HCT116 (cell line): ENCODE measurements at regions not wholly inside any gene's neighbourhood (a gene's known extent, or its start where the extent isn't known, plus 50 kb on each side); places are given as distances from the start of the nearest gene placed in this dataset.
A peak's percentile ranks its signal among the peaks of the same experiment; 100 is the strongest.
"Not testable (repeated sequence)": the region's sequence is repeated elsewhere in the genome, so short reads cannot be mapped to it uniquely, and the experiment has no call there.

ENCODE experiments used
- ATAC-seq: fragments of 200-7000 bp; cut with Tn5 transposase; 2 replicates; pipeline ENCODE4 v1.9.1; 2020; ENCODE audit warnings: mild to moderate bottlenecking, moderate library complexity
- BruUV-seq: library from RNA; stranded (reverse); fragments of 400-500 nt; replicated peaks from 2 replicates; lab custom pipeline; 2021; lab: Mats Ljungman, UMichigan
- CTCF ChIA-PET: fragments of 300-600 bp; sonication (Branson Sonifier 250); formaldehyde crosslinking; loops from one replicate; lab custom pipeline; 2021; ENCODE audit warnings: antibody characterized with exemption; lab: Charles Lee
- POLR2A ChIA-PET: fragments of 300-600, 350-600 bp; sonication (Branson Sonifier 250); formaldehyde crosslinking; loops from one replicate; lab custom pipeline; 2021; ENCODE audit warnings: antibody characterized with exemption; lab: Charles Lee
- RAD21 ChIA-PET, 2 experiments: fragments of 300-600 bp; sonication (Branson Sonifier 250); formaldehyde crosslinking; loops; one replicate each; lab custom pipeline; 2023; ENCODE audit warnings: low total read pairs in 2 of 2; ENCODE audit not compliant: uncharacterized antibody in 2 of 2, unreplicated experiment in 2 of 2, low non-redundant PET in 1 of 2; lab: Charles Lee
- DNase-seq: peaks from one replicate; pipeline ENCODE4 v3.0.0-alpha.2; 2010; ENCODE audit warnings: low read depth, low spot score
- H2AFZ ChIP-seq: fragments of 200-600 bp; shearing (Covaris generic), sonication (generic); 2 replicates; pipeline ENCODE4 v1.6.1; 2017; ENCODE audit warnings: low read depth, mixed run types, mixed read lengths, antibody characterized with exemption, low read length; ENCODE audit not compliant: poor library complexity, severe bottlenecking
- H3K27ac ChIP-seq: 2 replicates; pipeline ENCODE4 v1.5.1; 2012; ENCODE audit warnings: low read depth, low read length
- H3K27me3 ChIP-seq: fragments of 200-600 bp; sonication (generic); 2 replicates; pipeline ENCODE4 v1.6.1; 2016; ENCODE audit warnings: mixed run types, low read length, mixed read lengths; ENCODE audit not compliant: insufficient read depth
- H3K36me3 ChIP-seq, 2 experiments: fragments of 200-500 bp in 1 of 2; fragments of 200-600 bp in 1 of 2; sonication (Bioruptor generic) in 1 of 2; sonication (generic) in 1 of 2; 2 replicates each; pipeline versions ENCODE4 v1.5.1 to v1.6.1; 2014 to 2016; ENCODE audit warnings: low read length in 2 of 2, inconsistent platforms in 1 of 2, mixed read lengths in 1 of 2, mixed run types in 1 of 2; ENCODE audit not compliant: insufficient read depth in 2 of 2, control insufficient read depth in 1 of 2
- H3K4me1 ChIP-seq, 2 experiments: fragments of 200-600 bp in 1 of 2; sonication (generic) in 1 of 2; 2 replicates each; pipeline versions ENCODE4 v1.5.1 to v1.6.1; 2012 to 2017; ENCODE audit warnings: low read length in 2 of 2, inconsistent platforms in 1 of 2, mild to moderate bottlenecking in 1 of 2, mixed read lengths in 1 of 2, mixed run types in 1 of 2, moderate library complexity in 1 of 2; ENCODE audit not compliant: insufficient read depth in 2 of 2, control insufficient read depth in 1 of 2
- H3K4me2 ChIP-seq: fragments of 200-600 bp; sonication (generic); 2 replicates; pipeline ENCODE4 v1.6.1; 2017; ENCODE audit warnings: mixed run types, low read length, mixed read lengths
- H3K4me3 ChIP-seq, 2 experiments: fragments of 200-600 bp in 1 of 2; sonication (generic) in 1 of 2; replicated peaks in 1 of 2; 2 replicates each; pipeline ENCODE4 v1.5.1; 2011 to 2016; ENCODE audit warnings: low read length in 2 of 2, control low read depth in 1 of 2, low read depth in 1 of 2, mild to moderate bottlenecking in 1 of 2, mixed read lengths in 1 of 2, mixed run types in 1 of 2
- H3K79me2 ChIP-seq: fragments of 200-600 bp; sonication (generic); 2 replicates; pipeline ENCODE4 v1.6.1; 2017; ENCODE audit warnings: mild to moderate bottlenecking, mixed run types, low read length, moderate library complexity, mixed read lengths; ENCODE audit not compliant: insufficient read depth
- H3K9ac ChIP-seq: fragments of 200-600 bp; sonication (generic); 2 replicates; pipeline ENCODE4 v1.6.1; 2016; ENCODE audit warnings: low read length, mixed read lengths
- H3K9me2 ChIP-seq: fragments of 200-600 bp; sonication (generic), shearing (Covaris generic); 2 replicates; pipeline ENCODE4 v1.6.1; 2017; ENCODE audit warnings: mixed run types, mild to moderate bottlenecking, moderate library complexity; ENCODE audit not compliant: insufficient read depth
- H3K9me3 ChIP-seq, 2 experiments: fragments of 200-500 bp in 1 of 2; fragments of 200-600 bp in 1 of 2; sonication (Bioruptor generic) in 1 of 2; sonication (generic) in 1 of 2; 2 replicates each; pipeline ENCODE4 v1.6.1; 2014 to 2017; ENCODE audit warnings: low read length in 2 of 2, mixed read lengths in 2 of 2, inconsistent platforms in 1 of 2, low read depth in 1 of 2, mild to moderate bottlenecking in 1 of 2, mixed run types in 1 of 2, moderate library complexity in 1 of 2; ENCODE audit not compliant: control insufficient read depth in 1 of 2, insufficient read depth in 1 of 2
- H4K20me1 ChIP-seq: fragments of 200-600 bp; sonication (generic), shearing (Covaris generic); 2 replicates; pipeline ENCODE4 v1.6.1; 2017; ENCODE audit warnings: mixed run types, mild to moderate bottlenecking, moderate library complexity; ENCODE audit not compliant: insufficient read depth
- ATF3 ChIP-seq: IDR thresholded peaks from 2 replicates; pipeline ENCODE4 v1.6.1; 2012
- CBX3 ChIP-seq: IDR thresholded peaks from 2 replicates; pipeline ENCODE4 v1.6.1; 2012; ENCODE audit warnings: low read depth
- CTCF ChIP-seq, 3 experiments: fragments of 200-600 bp in 1 of 3; sonication (generic) in 1 of 3; IDR thresholded peaks in 2 of 3; conservative IDR thresholded peaks in 1 of 3; 2 replicates each; pipeline ENCODE4 v1.5.1; 2012 to 2017; ENCODE audit warnings: low read depth in 2 of 3, low read length in 2 of 3, antibody characterized with exemption in 1 of 3, borderline replicate concordance in 1 of 3, control low read depth in 1 of 3, mild to moderate bottlenecking in 1 of 3, mixed read lengths in 1 of 3, mixed run types in 1 of 3, moderate library complexity in 1 of 3; ENCODE audit not compliant: insufficient read depth in 1 of 3
- ELF1 ChIP-seq: IDR thresholded peaks from 2 replicates; pipeline ENCODE4 v1.6.1; 2012; ENCODE audit warnings: low read depth, borderline replicate concordance
- FOSL1 ChIP-seq: IDR thresholded peaks from 2 replicates; pipeline ENCODE4 v1.6.1; 2012; ENCODE audit warnings: low read depth
- MAX ChIP-seq: IDR thresholded peaks from 2 replicates; pipeline ENCODE4 v1.6.1; 2012
- POLR2AphosphoS5 ChIP-seq: IDR thresholded peaks from 2 replicates; pipeline ENCODE4 v1.6.1; 2011; ENCODE audit warnings: mild to moderate bottlenecking, low read depth, low read length, moderate library complexity
- RAD21 ChIP-seq: IDR thresholded peaks from 2 replicates; pipeline ENCODE4 v1.6.1; 2012; ENCODE audit warnings: low read depth, mild to moderate bottlenecking
- REST ChIP-seq: IDR thresholded peaks from 2 replicates; pipeline ENCODE4 v1.6.1; 2012; ENCODE audit warnings: low read depth
- SIN3A ChIP-seq: IDR thresholded peaks from 2 replicates; pipeline ENCODE4 v1.6.1; 2012; ENCODE audit warnings: low read depth
- SRF ChIP-seq: IDR thresholded peaks from 2 replicates; pipeline ENCODE4 v1.6.1; 2012; ENCODE audit warnings: low read depth
- TCF7L2 ChIP-seq: IDR thresholded peaks from 2 replicates; pipeline ENCODE4 v1.7.0; 2011; ENCODE audit warnings: borderline replicate concordance, inconsistent platforms; ENCODE audit not compliant: insufficient read depth, insufficient read length; ENCODE audit errors: extremely low read depth
- YY1 ChIP-seq: IDR thresholded peaks from 2 replicates; pipeline ENCODE4 v1.6.1; 2011; ENCODE audit warnings: low read length, low read depth, moderate library complexity, mild to moderate bottlenecking; ENCODE audit not compliant: insufficient replicate concordance; ENCODE audit errors: extremely low read depth
- ZFX ChIP-seq: fragments of 450-650 bp; IDR thresholded peaks from 2 replicates; pipeline ENCODE4 v1.6.1; 2017
- intact Hi-C: fragments of 100-400 bp; cut with micrococcal nuclease; formaldehyde crosslinking; loops from 2 replicates; pipeline ENCODE4 v1.10.0; 2022

GRCh38 chr6:20023549-20024315, 186.6 kb downstream of the ID4 start:
- BruUV-seq = not testable (repeated sequence)

GRCh38 chr6:20024316-20024673, 187.1 kb downstream of the ID4 start:
- ATAC-seq (no peak), DNase-seq (no peak)
- no peaks in the 10 kb centered on the region for H3K36me3 ChIP-seq
- peaks cover 0 to 4% of the 10 kb centered on the region in 2 experiments; a peak in 1 of 4 replicates for H3K4me1 ChIP-seq
- H3K79me2 ChIP-seq = no peaks in the 10 kb centered on the region
- ChIA-PET CTCF (no interaction called here), RAD21 (no interaction called here), POLR2A (no interaction called here)
- H3K9me2 ChIP-seq = no peaks in the 10 kb centered on the region
- H3K27ac ChIP-seq = no peak overlapping the region
- intact Hi-C loops = no loop called here
- H3K4me3 ChIP-seq = no peak overlapping the region
- no peaks in the 10 kb centered on the region for H3K9me3 ChIP-seq
- no peak overlapping the region for H2AFZ ChIP-seq
- no peaks in the 10 kb centered on the region for H3K27me3 ChIP-seq
- no peak overlapping the region for H3K4me2 ChIP-seq
- no peaks in the 10 kb centered on the region for H4K20me1 ChIP-seq
- H3K9ac ChIP-seq = no peak overlapping the region
- no TSS peak for BruUV-seq
- TF ChIP-seq FOSL1 (no peak), SIN3A (no peak), ATF3 (no peak), ZFX (no peak), POLR2AphosphoS5 (no peak), CBX3 (no peak), RAD21 (no peak), YY1 (no peak), CTCF (IDR thresholded peaks at IDR 0.05 in 2 of 3, conservative IDR thresholded peaks at IDR 0.05 in 1 of 3; ENCODE audit: borderline replicate concordance in 1 of 3, insufficient read depth in 1 of 3, low read depth in 2 of 3, low read length in 2 of 3) (no peak), MAX (no peak), TCF7L2 (no peak), SRF (no peak), ELF1 (no peak), REST (no peak)

More at GRCh38 chr6:20023549-20024315, 186.6 kb downstream of the ID4 start:
- CTCF ChIA-PET, H3K9me2 ChIP-seq, intact Hi-C loops, H3K4me3 ChIP-seq, H3K9ac ChIP-seq, H4K20me1 ChIP-seq, H3K79me2 ChIP-seq, H3K27ac ChIP-seq, H3K4me1 ChIP-seq, H3K27me3 ChIP-seq, RAD21 ChIA-PET, H2AFZ ChIP-seq, H3K9me3 ChIP-seq, DNase-seq, H3K36me3 ChIP-seq, H3K4me2 ChIP-seq: not testable (repeated sequence)
- POLR2A ChIA-PET = interaction anchor here (0.9 kb wide), 1 partner anchor 9 kb away, joined by 3 read pairs; no protein-coding TSS in a partner anchor
- peak; percentile 30; the same call in 1 of the 2 replicates for ATAC-seq
